ENCODE measurements at regions not wholly inside any gene's neighbourhood (a gene's known extent, or its start where the extent isn't known, plus 50 kb on each side); places are given as distances from the start of the nearest gene placed in this dataset.

- Histone ChIP-seq H3K4me3 (no peak overlapping the region), H3K27me3 (no peaks in the 10 kb centered on the region), H3K9me3 (no peaks in the 10 kb centered on the region), H3K36me3 (no peaks in the 10 kb centered on the region), H3K27ac (no peak overlapping the region), H3K4me1 (no peaks in the 10 kb centered on the region)
- intact Hi-C loops (cut with DNase I): no loop called here
- 73 to 80% methylated on average over 3 of the region's 3 CpGs for WGBS, 2 donors
- TF ChIP-seq POLR2A (IDR thresholded peaks at IDR 0.05): no peak
- no peak for TF ChIP-seq EP300 (IDR thresholded peaks at IDR 0.05)
- TF ChIP-seq POLR2AphosphoS5 (IDR thresholded peaks at IDR 0.05): no peak
- no peak for TF ChIP-seq CTCF (IDR thresholded peaks at IDR 0.05)
- no peak for DNase-seq
Measured at GRCh38 chr1:98355656-98356383, 305.7 kb upstream of the SNX7 start.

GRCh38 chr1:98352378-98352777 lies 309.1 kb upstream of the SNX7 start:
- TF ChIP-seq POLR2AphosphoS5 (IDR thresholded peaks at IDR 0.05): no peak
- no peak for TF ChIP-seq EP300 (IDR thresholded peaks at IDR 0.05)
- no peak overlapping the region for H3K27ac ChIP-seq
- no peaks in the 10 kb centered on the region for H3K27me3 ChIP-seq
- no peak for DNase-seq
- H3K36me3 ChIP-seq: no peaks in the 10 kb centered on the region
- no peaks in the 10 kb centered on the region for H3K4me1 ChIP-seq
- intact Hi-C loops (cut with DNase I): no loop called here
- H3K4me3 ChIP-seq: no peak overlapping the region
- WGBS, 2 donors: 95 to 98% methylated on average over 3 of the region's 3 CpGs
- H3K9me3 ChIP-seq: no peaks in the 10 kb centered on the region

GRCh38 chr1:98351561-98351960 lies 310.0 kb upstream of the SNX7 start:
- Histone ChIP-seq H3K4me1 (no peaks in the 10 kb centered on the region), H3K9me3 (no peaks in the 10 kb centered on the region), H3K27me3 (no peaks in the 10 kb centered on the region), H3K36me3 (no peaks in the 10 kb centered on the region), H3K4me3 (no peak overlapping the region), H3K27ac (no peak overlapping the region)
- DNase-seq: no peak
- intact Hi-C loops (cut with DNase I): no loop called here
- 56 to 79% methylated on average over 5 of the region's 5 CpGs for WGBS, 2 donors
- TF ChIP-seq POLR2A (IDR thresholded peaks at IDR 0.05): no peak
- TF ChIP-seq EP300 (IDR thresholded peaks at IDR 0.05): no peak
- no peak for TF ChIP-seq CTCF (IDR thresholded peaks at IDR 0.05)

- WGBS, 2 donors: 14 to 66% methylated on average over 2 of the region's 2 CpGs
Measured at GRCh38 chr1:98345417-98345816, 316.1 kb upstream of the SNX7 start.

GRCh38 chr1:98344731-98345130 lies 316.8 kb upstream of the SNX7 start:
- no peaks in the 10 kb centered on the region for H3K27me3 ChIP-seq
- no peak overlapping the region for H3K27ac ChIP-seq
- intact Hi-C loops (cut with DNase I): no loop called here
- WGBS, 2 donors: 84 to 91% methylated on average over 3 of the region's 3 CpGs
- no peak for TF ChIP-seq CTCF (IDR thresholded peaks at IDR 0.05)
- no peak for TF ChIP-seq POLR2AphosphoS5 (IDR thresholded peaks at IDR 0.05)
- no peak for TF ChIP-seq EP300 (IDR thresholded peaks at IDR 0.05)
- TF ChIP-seq POLR2A (IDR thresholded peaks at IDR 0.05): no peak
- H3K4me3 ChIP-seq: no peak overlapping the region
- DNase-seq: no peak
- H3K9me3 ChIP-seq: no peaks in the 10 kb centered on the region
- H3K36me3 ChIP-seq: no peaks in the 10 kb centered on the region
- H3K4me1 ChIP-seq: no peaks in the 10 kb centered on the region

More at GRCh38 chr1:98345417-98345816, 316.1 kb upstream of the SNX7 start:
- TF ChIP-seq POLR2A (IDR thresholded peaks at IDR 0.05) (no peak), CTCF (IDR thresholded peaks at IDR 0.05) (no peak), POLR2AphosphoS5 (IDR thresholded peaks at IDR 0.05) (no peak)
- Histone ChIP-seq H3K4me3 (no peak overlapping the region), H3K36me3 (no peaks in the 10 kb centered on the region), H3K9me3 (no peaks in the 10 kb centered on the region), H3K4me1 (no peaks in the 10 kb centered on the region), H3K27ac (no peak overlapping the region), H3K27me3 (no peaks in the 10 kb centered on the region)
- intact Hi-C loops (cut with DNase I): no loop called here
- DNase-seq: no peak
